Neural cell (in vitro differentiated cells): ENCODE measurements at regions not wholly inside any gene's neighbourhood (a gene's known extent, or its start where the extent isn't known, plus 50 kb on each side); places are given as distances from the start of the nearest gene placed in this dataset.
"Not testable (repeated sequence)": the region's sequence is repeated elsewhere in the genome, so short reads cannot be mapped to it uniquely, and the experiment has no call there.

Experiments used
- H2AFZ ChIP-seq: fragments of 200-600, 300-800 bp; sonication (generic), shearing (Covaris generic); 2 replicates; pipeline ENCODE4 v1.6.0; 2014; ENCODE audit warnings: low read depth, mild to moderate bottlenecking, antibody characterized with exemption, low read length, moderate library complexity
- H3F3A ChIP-seq: fragments of 200-600 bp; shearing (Covaris generic); 2 replicates; pipeline ENCODE4 v1.6.1; 2016; ENCODE audit warnings: mild to moderate bottlenecking, moderate library complexity, mixed read lengths, antibody characterized with exemption, low read length; ENCODE audit not compliant: insufficient read depth, poor library complexity, severe bottlenecking
- H3K27ac ChIP-seq: fragments of 200-600, 300-800 bp; sonication (generic), shearing (Covaris generic); 2 replicates; pipeline ENCODE4 v1.5.1; 2014; ENCODE audit warnings: mild to moderate bottlenecking, low read length, moderate library complexity
- H3K27me3 ChIP-seq: fragments of 300-800, 200-600 bp; sonication (generic), shearing (Covaris generic); 2 replicates; pipeline ENCODE4 v1.6.0; 2014; ENCODE audit warnings: mild to moderate bottlenecking, low read depth, low read length, moderate library complexity; ENCODE audit not compliant: insufficient read depth
- H3K36me3 ChIP-seq: fragments of 300-800, 200-600 bp; sonication (generic), shearing (Covaris generic); 2 replicates; pipeline ENCODE4 v1.5.1; 2014; ENCODE audit warnings: mild to moderate bottlenecking, antibody characterized with exemption, low read length, moderate library complexity; ENCODE audit not compliant: insufficient read depth
- H3K4me2 ChIP-seq: fragments of 300-800, 200-600 bp; sonication (generic), shearing (Covaris generic); 2 replicates; pipeline ENCODE4 v1.6.0; 2014; ENCODE audit warnings: mild to moderate bottlenecking, low read length
- H3K4me3 ChIP-seq: fragments of 300-800, 200-600 bp; sonication (generic), shearing (Covaris generic); 2 replicates; pipeline ENCODE4 v1.5.1; 2014; ENCODE audit warnings: mild to moderate bottlenecking, low read length, moderate library complexity
- H3K79me2 ChIP-seq: fragments of 200-600 bp; shearing (Covaris generic); replicated peaks from 2 replicates; pipeline ENCODE4 v1.6.0; 2014; ENCODE audit warnings: mild to moderate bottlenecking, low read length, moderate library complexity; ENCODE audit not compliant: insufficient read depth
- H3K9ac ChIP-seq: fragments of 300-800, 200-600 bp; sonication (generic), shearing (Covaris generic); 2 replicates; pipeline ENCODE4 v1.6.1; 2016; ENCODE audit warnings: mild to moderate bottlenecking, low read length, mixed read lengths
- H3K9me2 ChIP-seq: fragments of 200-600 bp; shearing (Covaris generic); 2 replicates; pipeline ENCODE4 v1.6.1; 2016; ENCODE audit warnings: mild to moderate bottlenecking, low read length, mixed read lengths; ENCODE audit not compliant: insufficient read depth
- H3K9me3 ChIP-seq: fragments of 200-600, 300-800 bp; sonication (generic), shearing (Covaris generic); 2 replicates; pipeline ENCODE4 v1.6.1; 2016; ENCODE audit warnings: mild to moderate bottlenecking, mixed run types, low read length, moderate library complexity, mixed read lengths
- H4K20me1 ChIP-seq: fragments of 200-600 bp; shearing (Covaris generic); 2 replicates; pipeline ENCODE4 v1.6.1; 2016; ENCODE audit warnings: mild to moderate bottlenecking, mixed run types; ENCODE audit not compliant: insufficient read depth
- EP300 ChIP-seq: fragments of 450-650 bp; conservative IDR thresholded peaks from 2 replicates; pipeline ENCODE4 v1.6.1; 2014; ENCODE audit warnings: antibody characterized with exemption, mild to moderate bottlenecking, moderate library complexity; ENCODE audit not compliant: poor library complexity, severe bottlenecking
- EZH2 ChIP-seq: fragments of 200-600, 300-800 bp; shearing (Covaris generic), sonication (generic); IDR thresholded peaks from 2 replicates; pipeline ENCODE4 v1.6.1; 2014; ENCODE audit warnings: antibody characterized with exemption, low read length, borderline replicate concordance, mild to moderate bottlenecking; ENCODE audit not compliant: insufficient read depth, poor library complexity, severe bottlenecking
- MXI1 ChIP-seq: fragments of 450-650 bp; conservative IDR thresholded peaks from 2 replicates; pipeline ENCODE4 v1.6.1; 2014; ENCODE audit warnings: antibody characterized with exemption, mild to moderate bottlenecking; ENCODE audit not compliant: poor library complexity, severe bottlenecking
- POLR2AphosphoS5 ChIP-seq: IDR thresholded peaks from 2 replicates; pipeline ENCODE4 v1.6.1; 2012
- RAD21 ChIP-seq: fragments of 450-650 bp; conservative IDR thresholded peaks from 2 replicates; pipeline ENCODE4 v1.6.1; 2014; ENCODE audit warnings: antibody characterized with exemption, mild to moderate bottlenecking, moderate library complexity
- SMC3 ChIP-seq: fragments of 450-650 bp; conservative IDR thresholded peaks from 2 replicates; pipeline ENCODE4 v1.6.1; 2014; ENCODE audit warnings: antibody characterized with exemption, mild to moderate bottlenecking, moderate library complexity; ENCODE audit not compliant: poor library complexity
- TAF1 ChIP-seq: IDR thresholded peaks from 2 replicates; pipeline ENCODE4 v1.6.1; 2012; ENCODE audit warnings: low read depth
- TF ChIP-seq, protein P1 (sequence below): IDR thresholded peaks from 2 replicates; pipeline ENCODE4 v1.6.1; 2012; ENCODE audit warnings: borderline replicate concordance
- TF ChIP-seq, protein P2 (sequence below): fragments of 450-650 bp; IDR thresholded peaks from 2 replicates; pipeline ENCODE4 v1.5.1; 2014; ENCODE audit warnings: antibody characterized with exemption, mild to moderate bottlenecking, moderate library complexity; ENCODE audit not compliant: poor library complexity, severe bottlenecking

DNA sequence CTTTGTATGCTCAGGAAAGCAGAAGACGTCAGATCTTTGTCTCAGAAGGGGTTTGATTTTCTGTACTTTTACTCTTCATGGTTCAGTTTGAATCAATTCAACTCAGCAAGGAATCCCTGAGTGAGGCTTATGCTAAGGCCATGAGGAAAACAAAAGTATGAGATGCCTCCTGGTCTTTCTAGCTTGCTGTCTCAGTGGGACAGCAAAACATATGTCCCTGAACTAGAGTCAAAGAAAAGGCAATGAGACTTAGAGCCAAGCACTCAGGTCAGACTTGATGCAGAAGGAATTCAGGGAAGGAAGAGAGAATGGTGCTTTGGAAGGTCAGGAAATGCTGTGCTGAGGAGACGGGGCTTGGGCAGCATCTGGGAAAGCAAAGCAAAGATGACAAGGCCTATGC is 236.2 kb upstream of the SFRP2 start:
- Histone ChIP-seq H2AFZ (no peak overlapping the region), H3K27ac (no peak overlapping the region), H3K27me3 (no peaks in the 10 kb centered on the region), H3K9me2 (no peaks in the 10 kb centered on the region), H3F3A (no peaks in the 10 kb centered on the region), H3K9ac (no peak overlapping the region), H4K20me1 (no peaks in the 10 kb centered on the region), H3K4me3 (no peak overlapping the region), H3K79me2 (no peaks in the 10 kb centered on the region), H3K36me3 (no peaks in the 10 kb centered on the region), H3K4me2 (no peak overlapping the region), H3K9me3 (no peaks in the 10 kb centered on the region)
- TF ChIP-seq RAD21: no peak
- no peak for TF ChIP-seq EP300
- TF ChIP-seq, protein P1, sequence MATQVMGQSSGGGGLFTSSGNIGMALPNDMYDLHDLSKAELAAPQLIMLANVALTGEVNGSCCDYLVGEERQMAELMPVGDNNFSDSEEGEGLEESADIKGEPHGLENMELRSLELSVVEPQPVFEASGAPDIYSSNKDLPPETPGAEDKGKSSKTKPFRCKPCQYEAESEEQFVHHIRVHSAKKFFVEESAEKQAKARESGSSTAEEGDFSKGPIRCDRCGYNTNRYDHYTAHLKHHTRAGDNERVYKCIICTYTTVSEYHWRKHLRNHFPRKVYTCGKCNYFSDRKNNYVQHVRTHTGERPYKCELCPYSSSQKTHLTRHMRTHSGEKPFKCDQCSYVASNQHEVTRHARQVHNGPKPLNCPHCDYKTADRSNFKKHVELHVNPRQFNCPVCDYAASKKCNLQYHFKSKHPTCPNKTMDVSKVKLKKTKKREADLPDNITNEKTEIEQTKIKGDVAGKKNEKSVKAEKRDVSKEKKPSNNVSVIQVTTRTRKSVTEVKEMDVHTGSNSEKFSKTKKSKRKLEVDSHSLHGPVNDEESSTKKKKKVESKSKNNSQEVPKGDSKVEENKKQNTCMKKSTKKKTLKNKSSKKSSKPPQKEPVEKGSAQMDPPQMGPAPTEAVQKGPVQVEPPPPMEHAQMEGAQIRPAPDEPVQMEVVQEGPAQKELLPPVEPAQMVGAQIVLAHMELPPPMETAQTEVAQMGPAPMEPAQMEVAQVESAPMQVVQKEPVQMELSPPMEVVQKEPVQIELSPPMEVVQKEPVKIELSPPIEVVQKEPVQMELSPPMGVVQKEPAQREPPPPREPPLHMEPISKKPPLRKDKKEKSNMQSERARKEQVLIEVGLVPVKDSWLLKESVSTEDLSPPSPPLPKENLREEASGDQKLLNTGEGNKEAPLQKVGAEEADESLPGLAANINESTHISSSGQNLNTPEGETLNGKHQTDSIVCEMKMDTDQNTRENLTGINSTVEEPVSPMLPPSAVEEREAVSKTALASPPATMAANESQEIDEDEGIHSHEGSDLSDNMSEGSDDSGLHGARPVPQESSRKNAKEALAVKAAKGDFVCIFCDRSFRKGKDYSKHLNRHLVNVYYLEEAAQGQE: no peak
- TF ChIP-seq EZH2: no peak
- no peak for TF ChIP-seq POLR2AphosphoS5
- TF ChIP-seq MXI1: no peak
- no peak for TF ChIP-seq TAF1
- no peak for TF ChIP-seq SMC3
- TF ChIP-seq, protein P2, sequence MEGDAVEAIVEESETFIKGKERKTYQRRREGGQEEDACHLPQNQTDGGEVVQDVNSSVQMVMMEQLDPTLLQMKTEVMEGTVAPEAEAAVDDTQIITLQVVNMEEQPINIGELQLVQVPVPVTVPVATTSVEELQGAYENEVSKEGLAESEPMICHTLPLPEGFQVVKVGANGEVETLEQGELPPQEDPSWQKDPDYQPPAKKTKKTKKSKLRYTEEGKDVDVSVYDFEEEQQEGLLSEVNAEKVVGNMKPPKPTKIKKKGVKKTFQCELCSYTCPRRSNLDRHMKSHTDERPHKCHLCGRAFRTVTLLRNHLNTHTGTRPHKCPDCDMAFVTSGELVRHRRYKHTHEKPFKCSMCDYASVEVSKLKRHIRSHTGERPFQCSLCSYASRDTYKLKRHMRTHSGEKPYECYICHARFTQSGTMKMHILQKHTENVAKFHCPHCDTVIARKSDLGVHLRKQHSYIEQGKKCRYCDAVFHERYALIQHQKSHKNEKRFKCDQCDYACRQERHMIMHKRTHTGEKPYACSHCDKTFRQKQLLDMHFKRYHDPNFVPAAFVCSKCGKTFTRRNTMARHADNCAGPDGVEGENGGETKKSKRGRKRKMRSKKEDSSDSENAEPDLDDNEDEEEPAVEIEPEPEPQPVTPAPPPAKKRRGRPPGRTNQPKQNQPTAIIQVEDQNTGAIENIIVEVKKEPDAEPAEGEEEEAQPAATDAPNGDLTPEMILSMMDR: no peak

DNA sequence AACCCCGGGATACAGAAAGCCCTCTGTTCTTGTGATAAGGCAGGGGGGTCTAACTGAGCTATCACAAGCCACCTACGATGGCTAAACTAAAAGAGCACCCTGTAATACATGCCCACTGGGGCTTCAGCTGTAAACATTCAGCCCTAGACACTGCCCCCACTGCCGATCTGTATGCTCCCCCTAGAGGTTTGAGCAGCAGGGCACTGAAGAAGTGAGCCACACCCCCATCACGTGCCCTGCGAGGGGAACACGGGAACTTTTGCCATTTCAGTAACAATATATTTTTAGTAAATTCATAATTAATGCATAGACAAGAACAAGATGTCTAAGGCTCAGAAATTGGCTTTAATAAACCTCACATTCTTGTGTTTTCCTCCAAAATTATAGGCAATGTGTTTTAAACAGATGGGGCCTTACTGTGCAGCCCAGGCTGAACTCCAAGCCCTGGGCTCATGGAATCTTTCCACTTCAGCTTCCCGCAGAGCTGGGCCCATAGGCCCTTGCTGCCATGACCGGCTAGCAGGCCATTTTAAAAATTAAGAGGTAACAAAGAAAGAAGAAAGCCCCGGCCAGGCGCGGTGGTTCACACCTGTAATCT is 235.3 kb upstream of the SFRP2 start:
- no peaks in the 10 kb centered on the region for H3K9me2 ChIP-seq
- no peaks in the 10 kb centered on the region for H4K20me1 ChIP-seq
- no peak overlapping the region for H3K9ac ChIP-seq
- no peaks in the 10 kb centered on the region for H3K36me3 ChIP-seq
- H2AFZ ChIP-seq: no peak overlapping the region
- H3K4me2 ChIP-seq: no peak overlapping the region
- H3K27ac ChIP-seq: no peak overlapping the region
- no peak for TF ChIP-seq POLR2AphosphoS5
- no peak for TF ChIP-seq EZH2
- no peak for TF ChIP-seq SMC3
- no peak for TF ChIP-seq EP300
- no peak for TF ChIP-seq TAF1
- TF ChIP-seq RAD21: no peak
- TF ChIP-seq, protein P2: no peak
- TF ChIP-seq, protein P1: no peak
- TF ChIP-seq MXI1: no peak
- no peaks in the 10 kb centered on the region for H3F3A ChIP-seq
- no peaks in the 10 kb centered on the region for H3K9me3 ChIP-seq
- no peak overlapping the region for H3K4me3 ChIP-seq
- H3K27me3 ChIP-seq: no peaks in the 10 kb centered on the region
- H3K79me2 ChIP-seq: no peaks in the 10 kb centered on the region

DNA sequence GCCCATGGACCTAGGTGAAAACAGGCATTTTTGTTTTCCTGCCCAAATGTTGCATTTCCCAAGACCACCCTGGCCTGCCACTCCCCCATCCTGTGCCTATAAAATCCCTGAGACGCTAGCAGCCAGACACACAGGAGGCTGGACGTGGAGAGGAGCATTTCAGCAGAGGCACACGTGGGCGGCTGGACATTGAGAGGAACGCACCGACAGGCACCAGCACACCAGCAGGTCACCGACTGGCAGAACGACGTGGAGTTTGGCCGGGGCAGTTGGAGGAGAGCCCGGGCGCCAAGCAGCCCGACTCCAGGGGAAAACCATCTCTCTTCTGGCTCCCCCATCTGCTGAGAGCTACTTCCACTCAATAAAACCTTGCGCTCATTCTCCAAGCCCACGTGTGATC is 234.8 kb upstream of the SFRP2 start:
- not testable (repeated sequence) for H3K9me2 ChIP-seq, H3K27me3 ChIP-seq, H3K9me3 ChIP-seq, H3K4me3 ChIP-seq, H3K27ac ChIP-seq, H3K36me3 ChIP-seq, H3K4me2 ChIP-seq, H3K79me2 ChIP-seq, H4K20me1 ChIP-seq, H3F3A ChIP-seq, H3K9ac ChIP-seq, H2AFZ ChIP-seq
